SHP77 treated with DMSO at 0.1 percent for 48 hours (cell line): ENCODE measurements at regions not wholly inside any gene's neighbourhood (a gene's known extent, or its start where the extent isn't known, plus 50 kb on each side); places are given as distances from the start of the nearest gene placed in this dataset.

Experiments
- DNase-seq: peaks from one replicate; lab custom pipeline; 2025; lab: John Stamatoyannopoulos, UW

DNA sequence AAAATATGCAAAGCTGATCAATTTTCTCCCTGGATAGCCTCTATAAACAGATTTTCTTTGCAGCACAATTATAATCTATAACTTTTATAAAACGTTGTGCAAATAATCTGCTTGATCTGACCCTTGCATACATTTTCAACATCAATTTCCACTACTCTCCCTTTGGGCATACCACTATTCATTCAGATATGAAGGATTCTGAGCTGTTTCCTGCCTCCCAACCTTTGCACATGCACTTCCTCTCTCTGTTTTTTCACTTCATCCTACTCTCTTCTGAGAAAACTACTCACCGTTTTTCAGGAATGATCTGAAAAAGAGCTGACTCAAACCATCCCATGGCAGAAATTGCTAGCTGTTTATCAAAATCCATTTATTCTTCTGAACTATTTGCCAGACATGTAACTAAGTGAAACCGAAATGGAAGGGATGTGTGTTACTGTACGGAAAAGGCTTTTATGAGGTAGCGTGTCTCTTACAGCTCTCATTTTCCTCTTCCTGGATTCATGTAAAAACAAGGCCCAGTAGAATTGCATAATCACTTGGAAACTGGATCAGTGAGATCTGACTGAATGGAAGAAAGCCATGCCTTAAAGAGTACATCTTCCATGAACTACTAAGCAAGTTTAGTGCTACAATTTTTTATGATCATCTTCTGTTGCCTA is 1447.3 kb upstream of the MIR17HG start:
- no peak for DNase-seq

DNA sequence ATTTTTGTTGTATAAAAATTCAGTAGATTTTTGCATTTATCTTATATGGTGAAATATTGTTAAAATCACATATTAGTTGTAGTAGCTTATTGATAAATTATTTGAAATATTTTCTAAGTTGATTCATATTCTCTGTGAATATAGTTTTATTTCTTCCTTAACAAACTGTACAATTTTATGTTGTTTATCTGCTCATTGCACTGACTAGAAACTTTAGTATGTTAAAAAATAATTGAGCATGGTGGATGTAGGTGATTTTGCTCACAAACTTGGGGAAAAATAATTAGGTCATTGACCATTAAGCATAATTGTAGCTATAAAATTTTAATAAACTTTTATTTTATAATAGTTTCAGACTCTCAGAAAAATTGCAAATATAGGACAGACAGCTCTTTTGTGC is 1445.3 kb upstream of the MIR17HG start:
- no peak for DNase-seq

DNA sequence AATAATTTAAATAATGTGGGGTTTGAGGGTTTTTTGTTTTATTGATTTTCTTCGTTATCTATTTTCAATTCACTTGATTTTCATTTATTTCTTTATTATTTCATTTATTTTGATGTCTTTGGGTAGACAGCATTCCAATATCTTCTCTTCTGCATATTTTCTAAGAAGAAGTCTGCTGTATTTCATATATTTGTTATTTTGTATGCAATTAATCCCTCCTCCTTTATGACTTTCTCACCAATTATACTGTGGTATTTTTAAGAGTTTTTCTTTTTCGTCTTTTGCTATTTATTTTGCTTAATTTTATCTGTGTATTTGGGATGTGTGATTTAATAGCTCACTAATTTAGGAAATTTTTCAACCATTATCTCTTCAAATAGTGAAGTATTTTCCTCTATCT is 1444.4 kb upstream of the MIR17HG start:
- no peak for DNase-seq

DNA sequence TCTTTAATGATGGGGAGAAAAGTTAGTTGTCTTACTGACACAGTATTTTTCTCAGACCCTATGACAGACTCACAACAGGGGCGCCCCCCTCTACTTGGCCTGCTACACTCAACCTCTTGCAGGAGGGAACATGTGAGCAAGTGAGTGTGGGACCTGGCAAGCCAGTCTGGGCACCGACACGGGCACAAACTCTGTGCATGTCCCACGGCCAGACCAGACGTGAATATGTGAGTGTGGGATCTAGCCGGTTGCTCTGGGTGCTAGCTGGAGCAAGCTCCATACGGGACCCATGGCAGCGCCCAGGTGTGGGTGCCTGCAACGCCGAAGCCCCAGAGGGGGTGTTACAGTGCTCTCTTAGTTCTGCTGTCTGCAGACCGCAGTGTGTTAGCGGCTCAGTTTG is 1437.3 kb upstream of the MIR17HG start:
- no peak for DNase-seq

DNA sequence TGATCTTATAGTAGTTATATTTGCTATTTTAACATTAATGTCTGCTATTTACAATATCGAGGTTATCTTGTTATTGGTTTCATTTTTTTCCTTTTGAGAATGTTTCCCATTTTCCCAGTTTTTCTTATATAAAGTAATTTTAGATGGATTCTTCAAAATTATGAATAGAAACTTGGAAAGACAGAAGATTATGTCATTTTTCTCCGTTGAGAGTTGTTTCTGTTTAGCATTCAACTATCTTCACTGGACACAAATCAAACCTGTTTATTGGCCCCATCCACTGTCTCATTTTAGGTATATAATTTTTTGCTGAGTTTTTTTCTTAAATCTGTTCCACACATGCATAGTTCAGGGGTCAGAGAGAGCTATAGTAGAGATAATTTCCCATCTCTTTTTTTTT is 1430.9 kb upstream of the MIR17HG start:
- DNase-seq, result no peak

DNA sequence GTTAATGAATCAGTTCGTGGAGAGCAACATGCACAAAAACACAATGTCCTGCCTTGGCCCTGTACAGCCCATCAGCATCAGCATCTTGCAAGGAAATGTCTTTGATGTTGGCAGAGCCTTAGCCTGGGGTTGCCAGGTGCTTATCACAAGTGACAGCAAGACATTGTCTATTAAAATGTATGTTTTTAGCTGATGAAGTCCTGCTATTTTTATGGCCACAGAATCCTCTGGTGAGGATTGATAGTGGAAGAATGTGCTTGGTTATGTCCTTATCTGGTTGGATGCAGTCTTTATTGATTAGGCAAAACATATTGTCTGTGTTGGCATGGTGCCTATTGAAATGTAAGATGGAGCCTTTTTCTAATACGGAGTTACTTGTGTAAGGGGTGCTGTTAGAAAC is 1427.0 kb upstream of the MIR17HG start:
- no peak for DNase-seq

DNA sequence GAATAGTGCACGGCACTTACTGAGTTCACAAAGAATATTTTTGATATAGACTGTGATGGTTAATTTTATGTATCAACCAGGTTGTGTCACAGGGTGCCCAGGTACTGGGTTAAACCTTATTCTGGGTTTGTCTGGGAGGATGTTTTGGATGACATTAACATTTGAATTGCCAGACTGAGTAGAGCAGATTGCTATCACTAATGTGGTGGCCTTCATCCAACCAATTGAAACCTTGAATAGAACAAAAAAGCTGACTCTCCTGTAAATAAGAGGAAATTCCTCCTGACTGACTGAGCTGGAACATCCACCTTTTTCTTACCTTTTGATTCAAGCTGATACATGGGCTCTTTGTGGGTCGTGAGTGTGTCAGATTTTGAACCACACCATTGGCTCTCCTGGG is 1424.4 kb upstream of the MIR17HG start:
- DNase-seq, result no peak

DNA sequence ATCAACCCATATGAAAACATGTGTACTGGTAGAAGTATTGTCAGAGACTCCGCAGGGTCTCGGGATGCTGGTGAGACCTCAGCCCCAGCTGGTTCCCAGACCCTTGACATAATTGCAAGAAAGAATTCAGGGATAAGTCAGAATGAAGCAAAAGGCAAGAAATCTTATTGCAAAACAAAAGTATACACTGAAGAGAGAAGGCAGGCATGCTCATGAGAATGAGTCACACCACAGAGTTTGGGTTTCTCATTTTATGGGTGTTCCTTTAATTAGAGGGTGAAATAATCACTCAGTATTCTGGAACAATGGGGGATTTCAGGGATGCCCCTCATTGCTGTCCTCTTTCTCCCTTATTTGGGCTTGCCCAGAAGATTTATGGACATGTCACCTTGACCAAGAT is 1423.8 kb upstream of the MIR17HG start:
- DNase-seq, result no peak

DNA sequence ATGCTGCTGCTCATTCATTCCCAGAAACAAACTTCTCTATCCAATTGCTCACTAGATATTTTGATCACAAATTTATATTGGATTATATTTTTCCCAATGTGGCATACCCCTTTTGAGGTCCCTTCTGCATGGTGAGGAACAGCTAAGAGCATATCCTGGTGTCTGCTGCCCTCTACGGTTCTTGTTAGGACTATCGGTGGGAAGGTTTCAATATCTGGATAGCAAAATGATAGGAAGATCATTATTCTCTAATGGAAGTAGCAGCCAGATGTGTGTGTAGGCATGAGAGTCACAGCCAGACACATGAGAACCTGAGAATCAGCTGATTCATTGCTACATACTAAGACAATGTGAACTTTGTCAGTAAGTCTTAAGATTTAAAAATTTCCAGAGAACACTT is 1422.4 kb upstream of the MIR17HG start:
- DNase-seq, result peak; percentile 42

DNA sequence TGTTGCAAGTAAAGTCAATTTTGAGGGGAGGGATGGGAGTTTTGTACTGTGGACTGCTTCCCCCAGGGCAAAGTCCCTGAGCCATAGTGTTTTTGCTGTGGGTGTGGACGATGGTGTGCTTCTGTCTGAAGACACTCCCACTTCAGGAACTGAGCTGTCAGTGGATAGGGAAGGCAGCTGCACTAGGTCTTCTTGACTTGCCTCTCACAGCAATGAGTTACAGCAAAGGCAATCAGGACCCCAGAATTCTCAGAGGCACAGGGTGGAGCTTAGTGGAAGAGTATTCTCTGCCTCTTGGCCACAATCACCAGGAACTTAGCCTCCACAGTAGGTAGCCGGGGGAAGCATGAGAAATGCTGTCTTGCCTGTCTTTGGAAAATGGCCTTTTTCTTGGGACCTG is 1416.6 kb upstream of the MIR17HG start:
- DNase-seq, result no peak

DNA sequence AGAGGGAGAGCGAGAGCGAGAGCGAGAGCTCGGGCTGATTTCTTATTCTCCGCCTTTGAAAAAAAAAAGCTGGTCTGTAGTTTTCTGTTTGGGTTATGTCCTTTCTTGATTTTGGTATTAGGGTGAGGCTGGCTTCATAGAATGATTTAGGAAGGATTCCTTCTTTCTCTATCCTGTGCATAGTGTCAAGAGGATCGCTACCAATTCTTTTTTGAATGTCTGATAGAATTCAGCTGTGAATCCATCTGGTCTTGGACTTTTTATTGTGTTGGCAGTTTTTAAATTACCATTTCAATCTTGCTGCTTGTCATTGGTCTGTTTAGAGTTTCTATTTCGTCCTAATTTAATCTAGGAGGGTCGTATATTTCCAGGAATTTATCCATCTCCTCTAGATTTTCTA is 1414.6 kb upstream of the MIR17HG start:
- DNase-seq, result no peak

DNA sequence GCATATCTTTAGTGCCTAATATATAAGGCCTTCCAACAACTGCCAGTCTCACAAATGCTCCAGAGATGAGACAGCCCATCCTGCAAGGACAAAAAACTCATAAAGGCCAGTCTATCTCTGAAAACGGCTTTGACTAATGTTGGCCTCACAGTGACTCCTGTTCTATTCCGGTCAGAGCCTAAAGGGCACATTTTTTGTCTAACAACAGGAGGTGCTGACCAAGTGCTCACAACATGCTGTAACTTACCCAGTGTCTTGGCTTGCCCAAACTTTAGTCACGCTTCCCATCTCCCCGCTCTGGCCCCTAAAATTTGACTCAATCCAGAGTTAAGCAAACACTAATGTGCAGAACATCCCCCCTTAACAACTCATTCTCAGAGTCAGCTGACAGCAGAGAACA is 1411.2 kb upstream of the MIR17HG start:
- no peak for DNase-seq

DNA sequence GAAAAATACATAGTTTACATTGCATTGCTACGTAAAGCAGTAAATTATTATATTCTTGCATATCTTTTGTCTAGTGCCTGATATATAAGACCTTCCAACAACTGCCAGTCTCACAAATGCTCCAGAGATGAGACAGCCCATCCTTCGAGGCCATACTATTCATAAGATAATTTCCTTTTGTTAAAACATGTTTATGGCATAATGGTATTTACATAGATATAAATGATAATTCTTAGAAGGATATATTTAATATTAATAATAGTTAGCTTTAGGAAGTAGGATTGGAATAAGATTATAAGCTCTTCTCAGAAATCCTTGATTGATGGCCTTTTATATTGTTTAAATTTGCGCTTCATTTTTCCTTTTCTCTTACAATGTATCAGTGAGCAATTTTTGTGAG is 1410.1 kb upstream of the MIR17HG start:
- no peak for DNase-seq

DNA sequence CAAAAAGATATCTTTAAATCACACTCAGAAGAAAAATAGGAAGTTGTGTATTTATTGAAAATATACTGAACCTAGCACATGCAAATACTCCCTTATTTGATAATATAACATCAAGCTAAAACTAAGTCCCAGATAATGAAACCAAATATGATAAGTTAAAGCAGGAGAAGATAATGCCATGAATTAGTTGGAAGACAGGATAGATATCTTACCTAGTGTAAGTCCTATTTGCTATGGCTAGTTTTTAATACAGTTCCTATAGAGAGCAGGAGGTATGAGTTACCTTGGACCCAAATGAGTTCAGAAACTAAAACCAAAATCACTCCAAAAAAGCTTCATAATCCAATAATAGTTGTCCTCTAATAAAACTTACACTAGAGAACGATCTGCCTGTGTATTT is 1407.1 kb upstream of the MIR17HG start:
- no peak for DNase-seq

DNA sequence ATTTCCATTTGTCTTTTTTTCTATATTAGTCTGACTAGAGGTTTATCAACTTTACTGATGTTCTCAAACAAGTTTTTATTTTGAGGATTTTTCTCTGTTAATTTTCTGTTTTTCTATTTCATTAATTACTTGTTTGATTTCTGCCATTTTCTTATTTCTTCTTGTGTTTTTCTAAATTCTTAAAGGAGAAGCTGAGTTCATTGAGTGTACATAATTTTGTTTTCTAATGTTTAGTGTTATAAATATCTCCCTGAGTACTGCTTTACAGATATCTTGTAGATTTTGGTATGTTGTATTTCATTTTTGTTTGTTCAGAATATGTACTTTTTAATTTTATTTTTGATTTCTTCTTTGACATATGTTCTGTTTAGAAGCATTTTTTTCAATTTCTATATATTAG is 1404.3 kb upstream of the MIR17HG start:
- no peak for DNase-seq

DNA sequence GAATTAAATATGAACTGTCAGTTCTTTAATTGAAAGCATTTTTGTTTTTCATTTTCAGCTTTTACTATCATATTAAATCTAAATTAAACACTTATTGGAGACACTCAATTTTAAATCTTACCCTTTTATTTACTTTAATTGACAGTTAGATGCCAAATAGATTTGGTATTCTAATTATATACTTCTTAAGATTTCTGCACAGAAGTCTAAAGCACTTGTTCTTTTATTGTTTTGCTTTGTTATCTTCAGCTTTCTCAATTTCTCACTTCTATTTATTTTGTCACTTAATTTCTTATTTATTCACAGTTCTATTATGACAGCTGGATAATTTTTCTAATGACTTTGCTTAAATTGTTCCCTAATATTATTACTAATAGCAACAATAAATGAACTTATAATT is 1397.3 kb upstream of the MIR17HG start:
- no peak for DNase-seq

DNA sequence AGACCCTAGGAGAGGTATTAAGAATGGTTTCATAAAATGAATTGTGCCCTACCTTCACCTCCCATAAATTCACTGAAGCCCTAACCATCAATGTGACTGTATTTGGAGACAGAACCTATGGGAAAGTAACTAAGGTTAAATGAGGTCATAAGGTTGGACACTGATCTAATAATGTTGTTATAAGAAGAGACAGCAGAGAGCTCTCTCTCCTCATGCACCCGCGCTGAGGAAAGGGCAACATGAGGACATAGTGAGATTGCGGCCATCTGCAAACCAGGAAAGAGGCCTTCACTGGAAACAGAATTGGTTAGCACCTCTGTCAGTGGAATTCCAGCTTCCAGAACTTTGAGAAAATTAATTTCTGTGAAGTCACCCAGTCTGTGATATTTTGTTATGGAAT is 1396.1 kb upstream of the MIR17HG start:
- DNase-seq, result no peak

DNA sequence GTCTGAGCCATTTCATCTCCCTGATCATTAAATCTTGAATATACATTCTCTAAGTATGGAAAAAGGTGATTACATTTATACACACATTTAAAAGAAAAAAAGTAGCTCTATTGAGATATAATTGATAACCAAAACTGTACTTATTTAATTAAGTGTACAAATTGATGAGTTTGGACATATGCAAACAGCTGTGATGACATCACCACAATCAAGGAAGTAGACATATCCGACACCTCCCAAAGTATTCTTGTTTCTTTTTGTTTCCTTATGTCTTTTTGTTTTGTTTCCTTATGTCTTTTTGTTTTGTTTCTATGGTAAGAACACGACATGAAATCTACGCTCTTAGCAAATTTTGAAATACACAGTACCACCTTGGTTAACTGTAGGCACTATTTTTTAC is 1393.9 kb upstream of the MIR17HG start:
- no peak for DNase-seq

DNA sequence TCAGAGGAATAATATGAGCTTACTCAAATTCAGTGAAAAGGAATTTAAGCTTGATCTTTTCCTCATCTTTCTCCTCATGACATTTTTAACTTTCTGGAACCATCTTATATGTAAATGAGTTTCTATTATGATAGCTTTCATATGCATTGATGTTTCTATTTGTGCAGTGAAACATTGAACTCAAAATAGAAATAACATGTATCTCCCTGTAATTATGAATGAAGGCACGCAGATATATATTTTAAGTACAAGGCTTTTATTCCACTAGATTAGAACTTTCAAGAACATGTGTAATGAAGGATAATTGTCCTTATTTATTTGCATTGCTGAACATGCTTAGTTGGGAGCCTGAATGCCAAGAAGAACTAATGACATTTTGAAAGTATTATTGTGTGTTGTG is 1391.7 kb upstream of the MIR17HG start:
- DNase-seq, result no peak

DNA sequence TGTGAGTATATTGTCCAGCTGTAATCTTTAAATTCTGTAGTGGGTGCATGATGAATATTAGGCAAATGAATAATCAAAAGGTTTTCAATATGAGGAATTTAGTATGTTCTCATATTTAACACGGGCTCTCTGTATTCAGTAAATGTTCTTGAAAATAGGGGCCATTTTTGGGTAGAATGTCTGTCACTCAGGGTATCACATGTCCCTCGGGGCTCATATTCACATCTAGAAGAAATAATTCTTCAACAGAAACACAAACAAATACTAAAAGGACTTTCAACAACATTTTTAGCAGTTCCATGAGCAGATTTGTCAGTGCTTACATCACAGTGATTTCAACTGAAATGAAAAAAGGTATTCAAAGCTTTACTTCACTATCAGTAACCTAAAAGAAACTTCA is 1388.4 kb upstream of the MIR17HG start:
- no peak for DNase-seq

DNA sequence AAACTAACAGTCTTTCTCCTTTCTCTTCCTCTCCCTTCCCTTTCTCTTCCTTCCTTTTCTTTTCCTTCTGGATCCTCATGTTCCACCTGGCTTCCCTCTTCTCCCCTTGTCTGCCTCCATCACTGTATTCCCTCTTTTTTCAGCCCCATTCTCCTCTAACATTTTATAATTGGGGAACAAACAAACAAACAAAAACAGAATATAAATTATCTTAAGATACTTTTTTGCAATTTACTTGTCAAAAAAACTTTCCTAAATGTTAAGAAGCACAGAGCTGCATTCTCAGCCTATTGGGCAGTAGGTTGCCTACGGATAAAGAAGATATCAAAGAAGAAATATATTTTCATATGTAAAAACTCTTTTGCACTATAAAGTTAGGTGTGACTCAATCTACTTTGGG is 1382.2 kb upstream of the MIR17HG start:
- DNase-seq, result no peak

DNA sequence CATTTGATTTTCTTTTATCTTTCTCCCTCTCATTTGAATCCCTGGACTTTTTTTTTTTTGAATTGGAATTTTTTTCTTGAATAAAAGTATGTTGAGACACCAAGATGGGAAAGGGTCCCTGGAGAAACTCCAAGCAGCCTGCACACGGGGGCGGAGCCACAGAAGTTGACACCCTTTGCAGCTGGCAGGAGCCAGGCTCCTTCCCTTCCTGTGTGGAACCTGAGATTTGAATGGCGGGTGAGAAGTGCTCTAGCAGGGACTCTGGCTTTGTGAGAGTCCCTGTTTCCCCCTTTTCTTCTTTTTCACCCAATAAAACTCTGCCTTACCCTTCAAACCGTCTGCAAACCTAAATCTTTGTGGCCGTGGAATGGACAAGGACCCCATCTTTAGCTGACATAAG is 1381.0 kb upstream of the MIR17HG start:
- no peak for DNase-seq

DNA sequence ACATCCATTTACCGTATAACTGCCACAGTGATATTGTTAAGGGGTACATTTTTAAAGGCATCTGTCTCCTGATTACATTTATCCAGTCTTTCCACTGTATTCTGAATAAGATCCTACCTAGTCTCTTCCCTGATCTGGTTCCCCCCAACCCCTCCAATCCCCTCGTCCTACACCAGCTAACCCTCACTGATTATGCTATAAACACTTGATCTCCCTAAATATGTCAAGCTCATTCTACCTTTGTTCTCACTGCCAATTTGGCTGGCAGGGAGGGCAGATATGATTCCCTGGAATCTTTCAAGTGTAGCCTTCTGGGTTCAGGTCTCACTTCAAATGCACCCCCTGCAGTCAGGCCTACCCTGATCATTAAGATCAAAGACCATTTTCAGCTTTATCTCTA is 1379.8 kb upstream of the MIR17HG start:
- no peak for DNase-seq

DNA sequence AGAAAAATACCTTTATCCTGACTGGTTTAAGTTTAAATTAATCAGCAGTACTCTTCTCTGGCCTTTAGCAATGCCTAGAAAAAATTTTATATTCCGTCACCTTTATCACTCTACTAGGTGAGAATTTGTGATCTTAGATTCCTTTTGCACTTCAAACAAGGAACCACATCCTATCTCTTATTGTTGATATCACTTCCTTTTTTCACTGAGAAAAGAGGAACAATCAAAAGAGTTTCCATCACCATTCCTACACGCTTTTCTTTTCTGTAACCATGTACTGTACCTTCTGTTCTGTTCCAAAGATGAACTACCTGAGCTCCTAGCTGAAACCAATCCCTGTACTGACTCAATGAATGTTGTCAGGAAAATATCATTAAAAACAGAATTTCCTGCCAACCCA is 1379.0 kb upstream of the MIR17HG start:
- DNase-seq, result no peak

DNA sequence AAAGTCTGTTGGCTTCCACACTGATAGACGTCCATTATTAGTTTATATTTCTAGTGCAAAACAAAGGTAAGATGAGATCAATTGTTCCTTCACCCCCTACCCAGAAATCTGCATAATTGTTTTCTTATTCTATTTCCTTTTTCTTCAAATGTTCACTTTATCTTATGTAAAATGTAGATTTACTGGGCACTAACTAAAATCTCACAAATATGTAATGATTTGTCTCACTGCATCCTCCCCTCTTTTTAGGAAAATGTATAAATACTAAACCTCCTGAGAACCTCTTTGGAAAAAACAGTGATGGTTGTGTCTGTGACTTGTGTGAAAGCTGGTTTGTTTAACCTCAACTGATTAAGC is 1377.2 kb upstream of the MIR17HG start:
- no peak for DNase-seq
